GM23338 (cell line): ENCODE measurements at regions not wholly inside any gene's neighbourhood (a gene's known extent, or its start where the extent isn't known, plus 50 kb on each side); places are given as distances from the start of the nearest gene placed in this dataset.

Experiments used
- CREB1 ChIP-seq: fragments of 250-450 bp; sonication (Bioruptor Pico); IDR thresholded peaks from 2 replicates; pipeline ENCODE4 v1.5.0; 2020; ENCODE audit warnings: low read depth, mild to moderate bottlenecking, moderate library complexity
- EZH2 ChIP-seq: fragments of 200-600 bp; sonication (generic); IDR thresholded peaks from one replicate; pipeline ENCODE4 v1.8.0; 2017; ENCODE audit warnings: antibody characterized with exemption, mild to moderate bottlenecking, low read depth; ENCODE audit not compliant: unreplicated experiment
- EZH2phosphoT487 ChIP-seq: fragments of 200-600 bp; sonication (generic); IDR thresholded peaks from one replicate; pipeline ENCODE4 v1.8.1; 2018; ENCODE audit warnings: antibody characterized with exemption; ENCODE audit not compliant: unreplicated experiment
- JUNB ChIP-seq: IDR thresholded peaks from one replicate; pipeline ENCODE4 v1.6.1; 2016; ENCODE audit warnings: antibody characterized with exemption; ENCODE audit not compliant: unreplicated experiment
- POLR2AphosphoS5 ChIP-seq: IDR thresholded peaks from 2 replicates; pipeline ENCODE4 v1.6.1; 2016; ENCODE audit warnings: antibody characterized with exemption, low read depth
- STAT1 ChIP-seq: IDR thresholded peaks from one replicate; pipeline ENCODE4 v1.6.1; 2016; ENCODE audit warnings: antibody characterized with exemption; ENCODE audit not compliant: unreplicated experiment
- ZNF331 ChIP-seq: fragments of 250-450 bp; sonication (Bioruptor Pico); IDR thresholded peaks from 2 replicates; pipeline ENCODE4 v1.5.0; 2020; ENCODE audit warnings: low read depth, mild to moderate bottlenecking, moderate library complexity
- TF ChIP-seq, protein P1 (sequence below), 2 experiments: fragments of 200-600 bp in 1 of 2; sonication (generic) in 1 of 2; conservative IDR thresholded peaks; 2 replicates each; pipeline versions ENCODE4 v1.5.1 to v1.6.1; 2016 to 2017; ENCODE audit warnings: antibody characterized with exemption in 2 of 2, low read depth in 2 of 2, mild to moderate bottlenecking in 2 of 2, moderate library complexity in 1 of 2
- TF ChIP-seq, protein P2 (sequence below): IDR thresholded peaks from 2 replicates; pipeline ENCODE4 v1.6.1; 2016; ENCODE audit warnings: antibody characterized with exemption

DNA sequence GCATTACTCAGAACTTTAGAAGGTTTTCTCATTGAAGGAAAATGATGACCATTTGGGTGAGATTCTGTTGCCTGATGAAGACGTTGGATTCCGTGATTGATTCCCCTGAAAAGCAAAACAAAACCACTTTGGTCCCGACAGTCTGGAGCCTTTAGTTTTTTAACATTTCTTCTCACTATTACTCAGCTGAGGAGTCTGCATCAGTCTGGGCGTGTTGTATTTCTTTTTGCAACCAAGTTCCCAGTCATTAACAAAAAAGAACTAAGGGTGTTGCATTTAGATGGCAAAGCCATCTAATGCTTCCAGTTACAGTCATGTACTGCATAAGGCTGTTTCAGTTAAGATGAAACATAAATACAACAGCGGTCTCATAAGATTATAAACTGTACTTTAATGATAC is 343.1 kb upstream of the CDH2 start:
- TF ChIP-seq STAT1 = no peak
- no peak for TF ChIP-seq EZH2
- TF ChIP-seq, protein P1, sequence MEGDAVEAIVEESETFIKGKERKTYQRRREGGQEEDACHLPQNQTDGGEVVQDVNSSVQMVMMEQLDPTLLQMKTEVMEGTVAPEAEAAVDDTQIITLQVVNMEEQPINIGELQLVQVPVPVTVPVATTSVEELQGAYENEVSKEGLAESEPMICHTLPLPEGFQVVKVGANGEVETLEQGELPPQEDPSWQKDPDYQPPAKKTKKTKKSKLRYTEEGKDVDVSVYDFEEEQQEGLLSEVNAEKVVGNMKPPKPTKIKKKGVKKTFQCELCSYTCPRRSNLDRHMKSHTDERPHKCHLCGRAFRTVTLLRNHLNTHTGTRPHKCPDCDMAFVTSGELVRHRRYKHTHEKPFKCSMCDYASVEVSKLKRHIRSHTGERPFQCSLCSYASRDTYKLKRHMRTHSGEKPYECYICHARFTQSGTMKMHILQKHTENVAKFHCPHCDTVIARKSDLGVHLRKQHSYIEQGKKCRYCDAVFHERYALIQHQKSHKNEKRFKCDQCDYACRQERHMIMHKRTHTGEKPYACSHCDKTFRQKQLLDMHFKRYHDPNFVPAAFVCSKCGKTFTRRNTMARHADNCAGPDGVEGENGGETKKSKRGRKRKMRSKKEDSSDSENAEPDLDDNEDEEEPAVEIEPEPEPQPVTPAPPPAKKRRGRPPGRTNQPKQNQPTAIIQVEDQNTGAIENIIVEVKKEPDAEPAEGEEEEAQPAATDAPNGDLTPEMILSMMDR (conservative IDR thresholded peaks at IDR 0.05; ENCODE audit: low read depth in 2 of 2) = no peak
- no peak for TF ChIP-seq ZNF331
- no peak for TF ChIP-seq CREB1 (CRISPR knock-in tag)
- no peak for TF ChIP-seq POLR2AphosphoS5
- TF ChIP-seq, protein P2, sequence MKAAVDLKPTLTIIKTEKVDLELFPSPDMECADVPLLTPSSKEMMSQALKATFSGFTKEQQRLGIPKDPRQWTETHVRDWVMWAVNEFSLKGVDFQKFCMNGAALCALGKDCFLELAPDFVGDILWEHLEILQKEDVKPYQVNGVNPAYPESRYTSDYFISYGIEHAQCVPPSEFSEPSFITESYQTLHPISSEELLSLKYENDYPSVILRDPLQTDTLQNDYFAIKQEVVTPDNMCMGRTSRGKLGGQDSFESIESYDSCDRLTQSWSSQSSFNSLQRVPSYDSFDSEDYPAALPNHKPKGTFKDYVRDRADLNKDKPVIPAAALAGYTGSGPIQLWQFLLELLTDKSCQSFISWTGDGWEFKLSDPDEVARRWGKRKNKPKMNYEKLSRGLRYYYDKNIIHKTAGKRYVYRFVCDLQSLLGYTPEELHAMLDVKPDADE = no peak
- TF ChIP-seq JUNB = no peak
- no peak for TF ChIP-seq EZH2phosphoT487
